Panc1 (cell line): ENCODE measurements at regions not wholly inside any gene's neighbourhood (a gene's known extent, or its start where the extent isn't known, plus 50 kb on each side); places are given as distances from the start of the nearest gene placed in this dataset.

ENCODE experiments used
- CTCF ChIP-seq: fragments of 450-650 bp; IDR thresholded peaks from 2 replicates; pipeline ENCODE4 v1.5.1; 2017; ENCODE audit warnings: mild to moderate bottlenecking
- POLR2AphosphoS5 ChIP-seq: IDR thresholded peaks from 2 replicates; pipeline ENCODE4 v1.6.1; 2012; ENCODE audit warnings: mild to moderate bottlenecking, low read depth, low read length, moderate library complexity
- SIN3A ChIP-seq: IDR thresholded peaks from 2 replicates; pipeline ENCODE4 v1.6.1; 2012; ENCODE audit warnings: low read depth, mild to moderate bottlenecking, low read length, moderate library complexity, borderline replicate concordance; ENCODE audit not compliant: insufficient read depth
- TF ChIP-seq, protein P1 (sequence below), 2 experiments: IDR thresholded peaks; 2 replicates each; pipeline ENCODE4 v1.6.1; 2011 to 2012; ENCODE audit warnings: low read depth in 2 of 2, control low read depth in 1 of 2, low read length in 1 of 2, mild to moderate bottlenecking in 1 of 2, moderate library complexity in 1 of 2; ENCODE audit not compliant: insufficient read depth in 1 of 2

DNA sequence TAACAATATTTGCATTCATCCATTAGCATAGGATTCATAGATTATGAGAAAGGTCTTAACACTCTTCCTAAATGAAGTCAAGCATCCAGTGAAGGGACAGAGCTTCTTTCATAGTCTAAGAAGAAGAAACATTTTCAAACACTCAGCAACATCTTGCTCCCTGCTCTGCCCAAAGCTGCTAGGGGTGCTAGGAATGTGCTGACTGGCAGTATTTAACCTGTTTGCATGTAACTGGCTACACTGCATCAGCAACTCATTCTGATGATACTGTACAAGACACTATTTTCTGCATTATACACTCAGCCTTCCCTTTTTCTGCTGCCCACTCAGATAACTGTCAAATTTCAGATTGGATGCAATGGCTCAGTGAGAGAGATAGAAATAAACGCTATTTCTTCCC, 495.1 kb upstream of the ARID1B start:
- no peak for TF ChIP-seq SIN3A
- no peak for TF ChIP-seq CTCF
- TF ChIP-seq, protein P1, sequence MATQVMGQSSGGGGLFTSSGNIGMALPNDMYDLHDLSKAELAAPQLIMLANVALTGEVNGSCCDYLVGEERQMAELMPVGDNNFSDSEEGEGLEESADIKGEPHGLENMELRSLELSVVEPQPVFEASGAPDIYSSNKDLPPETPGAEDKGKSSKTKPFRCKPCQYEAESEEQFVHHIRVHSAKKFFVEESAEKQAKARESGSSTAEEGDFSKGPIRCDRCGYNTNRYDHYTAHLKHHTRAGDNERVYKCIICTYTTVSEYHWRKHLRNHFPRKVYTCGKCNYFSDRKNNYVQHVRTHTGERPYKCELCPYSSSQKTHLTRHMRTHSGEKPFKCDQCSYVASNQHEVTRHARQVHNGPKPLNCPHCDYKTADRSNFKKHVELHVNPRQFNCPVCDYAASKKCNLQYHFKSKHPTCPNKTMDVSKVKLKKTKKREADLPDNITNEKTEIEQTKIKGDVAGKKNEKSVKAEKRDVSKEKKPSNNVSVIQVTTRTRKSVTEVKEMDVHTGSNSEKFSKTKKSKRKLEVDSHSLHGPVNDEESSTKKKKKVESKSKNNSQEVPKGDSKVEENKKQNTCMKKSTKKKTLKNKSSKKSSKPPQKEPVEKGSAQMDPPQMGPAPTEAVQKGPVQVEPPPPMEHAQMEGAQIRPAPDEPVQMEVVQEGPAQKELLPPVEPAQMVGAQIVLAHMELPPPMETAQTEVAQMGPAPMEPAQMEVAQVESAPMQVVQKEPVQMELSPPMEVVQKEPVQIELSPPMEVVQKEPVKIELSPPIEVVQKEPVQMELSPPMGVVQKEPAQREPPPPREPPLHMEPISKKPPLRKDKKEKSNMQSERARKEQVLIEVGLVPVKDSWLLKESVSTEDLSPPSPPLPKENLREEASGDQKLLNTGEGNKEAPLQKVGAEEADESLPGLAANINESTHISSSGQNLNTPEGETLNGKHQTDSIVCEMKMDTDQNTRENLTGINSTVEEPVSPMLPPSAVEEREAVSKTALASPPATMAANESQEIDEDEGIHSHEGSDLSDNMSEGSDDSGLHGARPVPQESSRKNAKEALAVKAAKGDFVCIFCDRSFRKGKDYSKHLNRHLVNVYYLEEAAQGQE (IDR thresholded peaks at IDR 0.05; ENCODE audit: insufficient read depth in 1 of 2, low read depth in 2 of 2, low read length in 1 of 2), result no peak
- TF ChIP-seq POLR2AphosphoS5, result no peak
